ENCODE measurements at regions not wholly inside any gene's neighbourhood (a gene's known extent, or its start where the extent isn't known, plus 50 kb on each side); places are given as distances from the start of the nearest gene placed in this dataset.

- no peaks in the 10 kb centered on the region for H3K79me2 ChIP-seq (ENCODE audit: control insufficient read depth, insufficient read depth, low read length)
- no peaks in the 10 kb centered on the region for H3K27me3 ChIP-seq (ENCODE audit: control insufficient read depth in 2 of 2, insufficient read depth in 2 of 2, low read length in 2 of 2)
- no peak overlapping the region for H3K4me3 ChIP-seq
- WGBS (ENCODE audit: insufficient coverage, low coverage, missing lambda C conversion rate): 18% methylated on average over 3 of the region's 3 CpGs
- BruUV-seq (replicated peaks): no TSS peak
- intact Hi-C loops (cut with micrococcal nuclease) (loop anchor here (10.0 kb wide), 1 partner anchor 172 kb away; no protein-coding TSS in a partner anchor), in situ Hi-C loops (cut with MboI) (no loop called here)
- H3K36me3 ChIP-seq (ENCODE audit: control insufficient read depth, insufficient read depth, low read length): no peaks in the 10 kb centered on the region
- H3K9ac ChIP-seq (ENCODE audit: insufficient read depth in 1 of 2, low read depth in 2 of 2, low read length in 2 of 2): no peak overlapping the region
- ChIA-PET CTCF (ENCODE audit: low intra/inter-chr PET ratio) (no interaction called here), POLR2A (no interaction called here)
- H3K9me3 ChIP-seq (replicated peaks; ENCODE audit: control insufficient read depth, insufficient read depth, low read depth, low read length): no peaks in the 10 kb centered on the region
- no peak for DNase-seq (ENCODE audit: extremely low read depth in 1 of 4, low spot score in 3 of 4)
- H3K4me1 ChIP-seq (replicated peaks in 1 of 2; ENCODE audit: control insufficient read depth in 2 of 2, insufficient read depth in 2 of 2, low read length in 2 of 2): peaks cover 0 to 6% of the 10 kb centered on the region in 2 experiments; a peak in 3 of 5 replicates
- H3K4me2 ChIP-seq (ENCODE audit: insufficient read depth, low read length): no peak overlapping the region
- TF ChIP-seq KAT7 (CRISPR knock-in tag; IDR thresholded peaks at IDR 0.05; ENCODE audit: borderline replicate concordance): no peak
- no peak for TF ChIP-seq SREBF2 (CRISPR knock-in tag; IDR thresholded peaks at IDR 0.05)
- TF ChIP-seq USF2 (CRISPR knock-in tag; IDR thresholded peaks at IDR 0.05): no peak
- no peak for TF ChIP-seq THRAP3 (IDR thresholded peaks at IDR 0.05; ENCODE audit: borderline replicate concordance)
- no peak for TF ChIP-seq SIX5 (IDR thresholded peaks at IDR 0.05; ENCODE audit: borderline replicate concordance in 1 of 2, insufficient read depth in 1 of 2, low read depth in 1 of 2, low read length in 2 of 2)
- TF ChIP-seq PRPF4 (IDR thresholded peaks at IDR 0.05; ENCODE audit: insufficient read depth, low read depth, low read length, poor library complexity, severe bottlenecking): no peak
- TF ChIP-seq ZFP30 (CRISPR knock-in tag; IDR thresholded peaks at IDR 0.05; ENCODE audit: borderline replicate concordance): no peak
- no peak overlapping the region for H2AFZ ChIP-seq (ENCODE audit: low read depth, low read length)
- no peak for ATAC-seq
- no peaks in the 10 kb centered on the region for H3K9me1 ChIP-seq (ENCODE audit: control insufficient read depth, insufficient read depth, low read length)
- H3K27ac ChIP-seq (ENCODE audit: extremely low read depth, low read depth, low read length): no peak overlapping the region
- no peaks in the 10 kb centered on the region for H4K20me1 ChIP-seq (replicated peaks; ENCODE audit: control insufficient read depth, insufficient read depth, low read length)
- no peak for FAIRE-seq
These were observed 82.4 kb upstream of the PHLPP1 start for GRCh38 chr18:62632788-62633455.

Measured in K562 (cell line).